BJ (cell line): ENCODE measurements at regions not wholly inside any gene's neighbourhood (a gene's known extent, or its start where the extent isn't known, plus 50 kb on each side); places are given as distances from the start of the nearest gene placed in this dataset.

ENCODE experiments used
- CTCF ChIA-PET: fragments of 350-600 bp; formaldehyde crosslinking; extraction: SDS; loops from one replicate; lab custom pipeline; 2021; ENCODE audit warnings: antibody characterized with exemption, inconsistent platforms; lab: Yijun Ruan, JAX
- POLR2A ChIA-PET: fragments of 300-600 bp; sonication (Branson Sonifier 250); formaldehyde crosslinking; extraction: SDS; loops from one replicate; lab custom pipeline; 2021; ENCODE audit warnings: antibody characterized with exemption; lab: Charles Lee
- DNase-seq: peaks from one replicate; pipeline ENCODE4 v3.0.0-alpha.2; 2011; ENCODE audit warnings: low read depth
- H3K27me3 ChIP-seq: 2 replicates; pipeline ENCODE4 v1.6.0; 2011; ENCODE audit warnings: low read length; ENCODE audit not compliant: control insufficient read depth, insufficient read depth
- H3K36me3 ChIP-seq: 2 replicates; pipeline ENCODE4 v1.5.1; 2011; ENCODE audit warnings: low read length; ENCODE audit not compliant: control insufficient read depth, insufficient read depth
- H3K4me3 ChIP-seq: 2 replicates; pipeline ENCODE4 v1.5.1; 2011; ENCODE audit warnings: low read depth, mild to moderate bottlenecking, control low read depth, low read length
- CTCF ChIP-seq: IDR thresholded peaks from 2 replicates; pipeline ENCODE4 v1.5.1; 2011; ENCODE audit warnings: low read depth, mild to moderate bottlenecking, control low read depth, inconsistent platforms, low read length, moderate library complexity; ENCODE audit not compliant: insufficient read depth

DNA sequence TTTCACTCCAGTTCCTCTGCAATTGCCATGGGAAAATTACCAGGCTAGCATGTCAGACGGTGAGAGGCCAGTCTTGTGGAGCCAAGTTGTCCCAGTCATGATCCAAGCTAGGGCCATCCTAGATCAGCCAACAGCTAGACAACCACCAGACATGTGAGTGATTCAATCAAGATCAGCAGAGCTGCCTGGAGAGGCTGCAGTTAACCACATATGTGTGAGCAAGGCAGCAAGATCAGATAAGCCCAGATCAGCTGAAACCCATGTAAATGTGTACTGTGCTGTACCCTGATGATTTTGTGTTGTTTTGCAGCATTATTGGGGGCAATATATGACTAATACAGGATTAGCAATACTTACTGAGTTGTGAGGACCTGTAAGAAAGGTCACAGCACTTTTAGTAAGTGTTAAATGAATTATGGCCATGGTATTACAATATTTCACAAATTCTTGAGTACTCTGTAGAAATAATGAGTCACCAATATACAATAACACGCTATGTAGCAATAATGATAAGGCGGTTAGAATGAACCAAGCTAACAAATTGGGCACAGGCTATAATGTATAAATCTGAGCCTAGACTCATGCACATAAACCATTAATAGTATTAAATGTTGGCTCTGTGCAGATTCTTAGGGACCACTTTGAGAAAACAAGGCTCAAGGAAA, 91.4 kb downstream of the SUDS3 start:
- CTCF ChIA-PET: no interaction called here
- POLR2A ChIA-PET: no interaction called here
- DNase-seq: no peak
- TF ChIP-seq CTCF: no peak
- H3K4me3 ChIP-seq: no peak overlapping the region
- no peaks in the 10 kb centered on the region for H3K27me3 ChIP-seq
- H3K36me3 ChIP-seq: no peaks in the 10 kb centered on the region

GRCh38 chr12:118472940-118473339, 96.6 kb downstream of the SUDS3 start:
- Histone ChIP-seq H3K36me3 (no peaks in the 10 kb centered on the region), H3K4me3 (no peak overlapping the region), H3K27me3 (no peaks in the 10 kb centered on the region)
- POLR2A ChIA-PET: no interaction called here
- CTCF ChIA-PET: no interaction called here
- DNase-seq: no peak
- no peak for TF ChIP-seq CTCF

- H3K27me3 ChIP-seq: no peaks in the 10 kb centered on the region
- no peak for TF ChIP-seq CTCF
- no peak for DNase-seq
- no peaks in the 10 kb centered on the region for H3K36me3 ChIP-seq
- no peak overlapping the region for H3K4me3 ChIP-seq
- ChIA-PET CTCF (no interaction called here), POLR2A (no interaction called here)
Observed at GRCh38 chr12:118480235-118480634, 103.9 kb downstream of the SUDS3 start.

- no peaks in the 10 kb centered on the region for H3K36me3 ChIP-seq
- DNase-seq: no peak
- no peak for TF ChIP-seq CTCF
- no peaks in the 10 kb centered on the region for H3K27me3 ChIP-seq
- POLR2A ChIA-PET: no interaction called here
- CTCF ChIA-PET: no interaction called here
- H3K4me3 ChIP-seq: no peak overlapping the region
Observed at GRCh38 chr12:118488034-118488433, 111.7 kb downstream of the SUDS3 start.

- H3K36me3 ChIP-seq: no peaks in the 10 kb centered on the region
- CTCF ChIA-PET: no interaction called here
- H3K27me3 ChIP-seq: no peaks in the 10 kb centered on the region
- POLR2A ChIA-PET: no interaction called here
- DNase-seq: no peak
- H3K4me3 ChIP-seq: no peak overlapping the region
- no peak for TF ChIP-seq CTCF
Observed at GRCh38 chr12:118493962-118494361, 117.6 kb downstream of the SUDS3 start.
